ENCODE measurements at regions not wholly inside any gene's neighbourhood (a gene's known extent, or its start where the extent isn't known, plus 50 kb on each side); places are given as distances from the start of the nearest gene placed in this dataset.

DNA sequence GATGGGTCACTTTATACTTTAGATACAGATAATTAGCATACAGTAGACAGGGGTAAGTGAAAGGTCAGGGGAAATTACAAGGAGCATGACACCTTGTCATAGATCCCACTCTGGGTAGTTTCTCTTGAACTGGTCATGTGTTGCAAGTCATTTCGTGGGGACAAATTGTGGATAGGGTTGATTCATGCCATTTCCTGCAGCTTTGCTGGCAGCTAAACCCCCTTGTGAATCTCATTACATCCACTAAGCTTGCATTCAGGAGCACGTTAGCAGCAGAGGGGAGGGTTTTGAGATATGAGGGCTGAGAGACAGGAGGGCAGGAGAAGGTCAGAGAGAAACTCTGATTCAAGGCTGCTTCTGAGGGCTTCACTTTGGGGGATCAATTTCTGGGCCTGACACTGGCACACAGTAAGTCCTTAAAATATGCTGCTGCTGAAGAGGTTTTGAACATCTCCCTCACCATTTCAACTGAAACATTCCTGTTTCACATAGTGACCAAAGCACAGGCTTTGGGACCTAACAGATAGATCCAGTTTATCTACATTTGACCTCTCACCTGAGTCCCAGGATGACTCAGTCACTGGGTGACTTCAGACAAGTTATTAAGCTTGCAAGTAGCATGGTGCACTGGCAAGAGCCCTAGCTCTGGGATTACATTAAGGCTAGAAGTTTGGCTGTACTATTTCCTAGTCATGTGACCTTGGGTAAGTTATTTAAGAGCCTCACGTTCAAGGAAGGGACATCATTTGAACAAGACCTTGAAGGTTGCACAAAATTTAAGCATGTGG, 206.0 kb upstream of the USP24 start:
- no peak for DNase-seq

DNA sequence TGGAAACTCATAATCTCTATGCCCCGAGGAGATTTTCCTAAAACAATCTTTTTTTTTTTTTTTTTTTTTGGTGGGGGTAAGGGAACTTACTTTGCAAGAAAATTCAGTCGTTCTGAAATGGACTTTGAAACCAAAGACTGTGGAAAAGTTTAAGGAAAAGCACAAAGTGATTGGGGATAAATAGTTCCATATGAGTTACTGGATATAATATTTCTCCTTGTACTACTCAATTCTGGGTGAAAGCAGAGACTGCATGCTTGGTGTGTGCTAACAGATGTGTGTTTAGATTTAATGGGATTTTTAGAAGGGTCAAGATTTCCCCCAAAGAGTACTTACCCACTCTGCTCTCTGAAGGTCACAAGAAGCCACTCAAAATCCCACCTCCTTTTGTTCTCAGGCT, 204.9 kb upstream of the USP24 start:
- no peak for DNase-seq

DNA sequence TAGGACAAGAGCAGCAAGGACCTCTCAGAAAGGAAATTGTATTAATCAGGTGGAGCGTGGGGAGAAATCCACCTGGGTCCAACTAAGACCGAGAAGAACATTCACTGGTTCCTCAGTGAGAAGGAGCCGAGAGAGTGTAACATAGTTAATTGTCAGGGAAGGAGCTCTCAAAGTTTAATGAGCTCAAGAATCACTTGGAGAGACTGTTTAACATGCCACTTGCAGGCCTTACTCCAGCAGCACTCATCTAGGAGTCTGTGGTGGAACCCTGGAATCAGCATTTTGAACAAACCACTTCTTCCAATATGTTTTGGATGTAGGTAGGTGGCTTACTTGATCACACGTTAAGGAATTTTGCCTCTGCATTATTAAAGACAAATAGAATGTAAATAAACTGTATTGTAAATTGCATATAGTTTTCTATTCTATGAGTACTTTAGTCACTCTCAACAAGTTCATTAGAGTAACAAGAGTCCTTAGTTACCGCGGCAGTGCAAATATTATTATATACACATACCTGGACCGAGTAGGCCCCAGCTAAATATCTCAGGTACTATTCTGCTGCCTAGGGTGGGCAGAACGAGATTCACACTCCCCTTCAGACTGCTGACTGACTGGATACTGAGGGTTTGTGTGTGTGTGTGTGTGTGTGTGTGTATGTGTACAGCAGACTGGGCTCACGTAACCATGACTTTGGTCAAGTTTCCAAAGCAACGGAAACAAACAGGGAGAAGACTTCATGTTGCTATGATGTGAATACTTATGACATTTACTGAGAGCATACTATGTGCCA, 203.2 kb upstream of the USP24 start:
- no peak for DNase-seq

DNA sequence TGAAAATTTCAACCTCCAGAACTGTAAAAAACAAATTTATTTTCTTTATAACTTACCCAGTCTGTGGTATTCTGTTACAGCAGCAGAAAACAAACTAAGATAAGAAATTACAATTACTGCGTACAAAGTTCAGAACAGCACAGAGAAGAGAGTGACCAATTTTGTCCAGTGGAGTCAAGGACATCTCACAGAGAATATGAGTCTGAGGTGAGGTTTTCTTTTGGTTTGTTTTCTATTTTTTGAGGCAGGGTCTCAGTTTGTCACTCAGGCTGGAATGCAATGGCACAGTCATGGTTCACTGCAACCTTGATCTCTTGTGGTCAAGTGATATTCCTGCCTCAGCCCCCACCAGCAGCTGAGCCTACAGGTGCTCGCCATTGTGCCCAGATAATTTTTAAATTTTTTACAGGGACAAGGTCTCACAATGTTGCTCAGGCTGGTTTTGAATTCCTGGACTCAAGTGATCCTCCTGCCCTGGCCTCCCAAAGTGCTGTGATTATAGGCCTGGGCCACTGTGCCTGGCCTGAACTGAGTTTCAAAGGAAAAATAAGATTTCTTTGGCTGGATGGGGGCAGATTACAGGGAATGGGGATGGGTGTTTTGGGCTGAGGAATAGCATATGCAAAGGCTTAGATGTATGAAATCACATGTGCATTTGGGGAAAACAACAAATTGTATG, 201.1 kb upstream of the USP24 start:
- no peak for DNase-seq

DNA sequence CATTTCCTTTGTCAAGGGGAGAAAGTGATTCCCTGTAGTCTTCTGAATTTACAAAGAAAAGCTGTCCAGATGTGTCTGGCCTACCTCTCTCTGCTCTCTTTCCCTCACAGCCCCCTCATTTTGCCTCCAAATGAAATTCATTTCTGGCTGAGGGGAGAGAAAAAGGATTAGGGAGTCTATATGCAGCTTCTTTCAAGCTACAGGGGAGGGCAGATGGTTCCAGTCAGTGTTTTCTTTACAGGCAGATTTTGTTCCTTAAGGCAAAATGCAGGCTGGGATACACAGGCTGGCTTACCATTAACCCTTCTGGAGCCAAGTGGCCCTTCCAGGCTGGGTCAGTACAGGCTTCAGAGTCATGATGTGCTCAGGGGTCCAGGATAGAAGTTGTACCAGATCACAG, 198.1 kb upstream of the USP24 start:
- DNase-seq: no peak

DNA sequence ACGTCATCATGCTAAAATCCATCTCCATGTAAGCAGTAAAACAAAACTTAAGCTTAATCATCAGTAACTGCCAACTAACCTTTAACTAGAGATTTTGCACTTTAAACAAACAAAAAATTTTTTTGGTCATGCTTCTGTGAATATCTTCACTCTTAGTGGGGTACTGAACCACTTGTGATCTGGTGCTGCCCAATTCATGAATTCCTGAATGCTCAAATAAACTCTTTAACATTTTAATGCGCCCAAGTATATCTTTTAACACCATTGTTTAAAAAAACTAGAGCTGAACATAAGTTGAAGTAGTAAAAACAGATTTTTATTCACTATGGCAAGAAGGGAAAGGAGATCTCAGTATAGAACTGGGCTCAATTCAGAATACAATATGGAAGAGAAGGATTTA, 196.9 kb upstream of the USP24 start:
- DNase-seq: no peak

DNA sequence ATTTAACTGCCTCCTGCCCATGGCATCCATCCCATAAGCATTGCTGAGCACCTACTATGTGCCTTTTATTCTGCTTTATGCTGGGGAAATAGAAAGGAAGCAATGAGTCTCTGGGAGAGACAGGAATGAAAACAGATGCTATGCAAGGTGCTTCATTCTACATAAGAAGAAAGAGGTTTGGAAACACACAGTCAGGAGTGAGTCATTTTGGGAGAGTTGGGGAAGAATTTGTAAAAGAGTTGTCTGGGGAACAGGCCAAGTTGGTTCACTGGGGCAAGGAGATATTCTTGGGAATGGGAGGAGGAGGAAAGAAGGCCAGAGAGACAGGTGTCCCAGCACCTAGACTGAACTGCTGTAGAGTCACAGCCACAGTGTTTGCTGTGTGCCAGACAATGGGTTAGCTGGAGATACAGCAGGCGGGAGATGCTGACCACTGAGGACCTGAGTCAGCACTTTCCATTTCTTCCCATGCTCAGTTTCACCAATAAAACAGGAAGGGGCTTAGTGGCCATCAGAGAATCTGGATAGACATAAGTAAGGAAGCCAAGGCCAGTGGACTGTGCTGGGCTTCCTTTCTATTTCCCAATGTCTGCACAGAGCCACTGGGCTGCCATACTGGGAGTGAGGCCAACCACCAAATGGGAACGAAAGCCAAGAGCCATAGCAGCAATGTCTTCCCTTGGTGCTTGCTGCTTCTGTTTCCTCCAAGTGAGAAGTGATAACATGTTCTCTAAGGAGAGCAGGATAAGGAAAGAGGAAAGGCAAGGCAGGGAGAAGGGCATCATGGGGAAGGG, 187.7 kb upstream of the USP24 start:
- no peak for DNase-seq

DNA sequence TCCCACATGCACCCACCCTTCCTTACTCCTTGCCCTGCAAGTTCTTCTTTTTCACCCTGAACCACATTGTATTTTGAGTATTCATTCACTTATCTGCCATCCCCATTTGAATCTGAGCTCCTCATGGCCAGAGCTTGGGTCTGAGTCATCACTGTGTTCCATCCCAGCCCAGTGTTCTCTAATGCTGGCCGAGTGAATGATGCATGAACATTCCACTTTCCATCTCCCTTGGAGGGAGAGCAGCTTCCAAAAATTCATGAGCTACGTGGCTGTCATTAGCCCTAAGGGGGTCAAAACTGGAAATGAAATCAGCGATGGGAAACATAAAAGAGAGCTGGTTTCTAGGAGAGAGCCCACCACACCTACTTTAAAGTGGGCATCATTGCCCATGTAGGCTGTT, 187.0 kb upstream of the USP24 start:
- no peak for DNase-seq

DNA sequence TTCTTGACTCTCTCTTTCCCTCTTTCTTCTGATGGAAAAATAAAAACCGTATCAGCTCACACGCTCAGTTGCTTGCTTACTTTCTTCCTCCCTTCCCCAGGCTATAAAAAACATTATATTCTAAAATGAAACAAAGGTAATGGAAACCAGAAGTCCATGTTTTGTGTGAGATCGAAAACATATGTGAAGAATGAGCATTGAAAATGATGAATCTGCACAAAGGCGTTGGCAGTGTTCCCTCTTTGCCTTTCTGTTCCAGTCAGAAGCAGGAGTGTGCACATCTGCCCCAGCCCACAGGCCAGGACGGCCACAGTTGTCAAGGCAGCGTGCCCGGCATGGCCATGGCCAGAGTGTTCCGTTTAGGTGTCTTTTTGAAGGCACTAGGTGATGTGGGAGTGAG, 185.3 kb upstream of the USP24 start:
- DNase-seq: no peak

DNA sequence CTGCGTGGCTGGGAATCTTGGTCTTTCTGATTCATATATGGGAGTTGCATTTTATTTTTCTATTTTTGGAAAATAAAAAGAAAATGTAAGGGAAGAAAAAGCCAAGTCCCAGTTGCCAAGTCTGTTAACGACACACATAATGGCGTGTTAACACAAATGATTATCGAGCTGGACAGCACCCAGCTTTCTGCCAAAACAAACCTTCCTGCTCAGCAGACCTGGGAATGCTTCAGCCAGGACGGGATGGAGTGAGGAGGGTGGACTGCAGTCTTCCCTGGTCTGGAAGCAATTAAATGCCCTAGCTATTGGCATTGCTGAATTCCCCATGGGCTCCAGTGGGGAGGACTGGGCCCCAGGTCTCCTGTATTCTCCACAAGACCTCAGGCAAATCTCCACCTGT, 184.2 kb upstream of the USP24 start:
- no peak for DNase-seq

DNA sequence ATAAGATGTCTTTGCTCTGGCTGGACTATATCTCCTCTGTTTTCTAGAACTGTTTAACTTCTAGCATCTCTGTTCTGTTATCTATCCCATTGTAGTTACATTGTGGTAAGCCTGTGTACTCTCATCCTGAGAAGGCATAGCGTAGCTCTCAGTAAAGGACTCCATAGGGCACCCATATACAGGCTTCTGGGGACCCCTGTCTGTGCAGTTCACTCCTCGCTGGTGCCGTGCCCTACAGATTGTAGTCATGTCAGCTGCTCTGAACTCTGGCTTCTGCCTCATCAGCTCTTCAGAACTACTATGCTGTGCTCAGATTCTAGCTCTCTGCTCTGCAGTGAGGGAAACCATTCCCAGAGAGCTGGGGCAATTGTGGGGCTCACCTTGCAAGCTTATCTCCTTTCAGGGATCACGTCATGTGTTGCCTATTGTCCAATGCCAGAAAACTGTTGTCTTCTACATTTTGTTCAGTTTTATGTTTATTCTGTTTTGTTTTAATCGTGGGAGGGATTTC, 181.3 kb upstream of the USP24 start:
- no peak for DNase-seq

DNA sequence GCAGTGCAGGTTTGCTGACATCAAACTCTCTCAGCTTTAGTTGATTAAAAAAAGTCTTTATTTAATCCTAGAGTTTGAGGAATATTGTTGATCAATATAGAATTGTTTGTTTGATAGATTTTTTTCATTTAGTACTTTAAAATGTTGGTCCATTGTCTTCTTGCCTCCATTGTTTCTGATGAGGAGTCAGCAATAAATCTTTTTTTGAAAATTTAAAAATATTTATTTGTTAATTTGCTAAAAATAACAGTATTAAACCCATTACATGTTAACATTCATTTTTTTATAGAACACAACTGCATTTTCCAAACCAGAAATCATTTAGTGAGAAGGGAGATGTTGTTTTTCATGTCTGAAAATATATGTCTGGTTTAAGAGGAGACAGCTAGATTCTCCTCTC, 173.8 kb upstream of the USP24 start:
- no peak for DNase-seq

DNA sequence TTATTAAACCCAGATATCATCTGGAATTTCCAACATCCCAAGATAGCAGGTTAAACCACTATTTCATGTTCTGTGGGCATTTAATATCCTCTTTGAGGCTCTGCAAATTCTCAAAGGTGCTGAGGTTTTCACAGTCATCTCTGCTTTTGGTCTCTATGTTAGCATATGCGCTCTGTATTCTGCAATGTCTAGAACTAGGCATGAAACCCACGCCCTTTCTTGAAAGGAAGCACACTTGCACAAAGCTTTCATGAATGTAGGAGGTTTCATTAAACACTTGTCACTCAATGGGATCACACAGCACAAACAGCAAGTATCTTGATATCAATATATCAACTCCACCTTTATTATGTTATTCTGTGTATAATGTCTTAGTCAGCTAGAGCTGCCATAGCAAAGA, 172.0 kb upstream of the USP24 start:
- DNase-seq: no peak

DNA sequence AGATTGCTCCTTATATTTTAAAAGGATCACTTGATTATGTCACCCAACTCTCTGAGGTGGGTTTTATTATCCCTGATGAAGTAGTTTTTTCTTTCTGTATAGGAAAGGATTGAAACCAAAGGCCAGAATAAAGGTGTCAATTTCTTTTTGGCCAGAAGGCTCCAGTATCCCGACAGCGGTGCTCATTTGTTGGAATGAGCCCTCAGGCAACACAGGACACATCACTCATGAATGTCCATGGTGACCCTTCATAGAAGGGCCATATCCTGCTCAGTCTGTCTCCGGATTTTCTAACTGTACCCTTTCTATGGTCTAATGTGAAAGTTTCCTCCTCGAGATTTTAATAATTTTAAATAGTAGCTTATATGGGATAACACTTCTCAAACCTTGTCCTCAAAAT, 171.3 kb upstream of the USP24 start:
- no peak for DNase-seq

DNA sequence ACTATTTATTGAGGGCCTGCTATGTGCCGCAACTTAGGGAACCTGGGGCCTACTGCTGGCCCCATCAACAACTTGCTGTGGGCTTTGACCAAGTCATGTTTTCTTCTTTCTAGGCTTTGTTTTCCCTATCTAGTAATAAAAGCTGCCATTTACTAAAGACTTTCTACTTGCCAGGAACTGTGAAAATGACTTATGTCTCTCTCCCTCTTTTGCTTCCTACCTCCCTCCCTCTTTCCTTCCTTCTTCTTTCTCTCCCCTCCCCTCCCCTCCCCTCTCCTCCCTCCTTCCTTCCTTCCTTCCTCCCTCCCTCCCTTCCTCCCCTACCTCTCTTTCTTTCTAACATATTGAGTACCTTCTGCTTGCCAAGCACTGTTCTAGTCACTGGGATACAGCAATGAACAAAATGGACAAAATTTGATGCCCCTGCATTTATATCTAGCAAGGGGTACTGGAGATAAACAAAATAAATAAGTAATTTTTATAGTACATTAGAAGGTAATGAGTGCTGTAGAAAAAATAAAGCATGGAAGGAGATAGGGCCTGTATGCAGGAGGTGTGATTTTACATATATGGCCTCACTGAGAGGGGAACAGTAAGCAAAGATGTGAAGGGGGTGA, 170.3 kb upstream of the USP24 start:
- DNase-seq: no peak

DNA sequence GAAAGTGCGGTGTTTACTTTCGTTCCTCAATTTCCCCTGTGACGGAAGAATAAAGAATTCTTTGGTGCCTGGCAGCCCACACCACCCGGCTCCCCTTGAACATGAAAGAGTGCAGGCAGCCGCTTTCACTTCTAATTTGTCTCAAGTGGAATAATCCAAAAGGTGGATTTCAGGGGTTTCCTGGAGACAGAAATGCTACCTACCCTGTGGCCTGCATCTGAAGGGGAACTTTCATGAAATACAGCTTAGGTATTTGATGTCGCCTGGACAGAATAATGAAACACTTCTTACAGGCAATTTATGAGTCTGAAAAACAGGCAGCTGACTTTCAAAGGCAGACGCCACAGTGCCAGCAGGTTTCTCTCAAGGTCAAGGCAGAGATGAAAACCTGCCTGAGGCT, 169.5 kb upstream of the USP24 start:
- no peak for DNase-seq

DNA sequence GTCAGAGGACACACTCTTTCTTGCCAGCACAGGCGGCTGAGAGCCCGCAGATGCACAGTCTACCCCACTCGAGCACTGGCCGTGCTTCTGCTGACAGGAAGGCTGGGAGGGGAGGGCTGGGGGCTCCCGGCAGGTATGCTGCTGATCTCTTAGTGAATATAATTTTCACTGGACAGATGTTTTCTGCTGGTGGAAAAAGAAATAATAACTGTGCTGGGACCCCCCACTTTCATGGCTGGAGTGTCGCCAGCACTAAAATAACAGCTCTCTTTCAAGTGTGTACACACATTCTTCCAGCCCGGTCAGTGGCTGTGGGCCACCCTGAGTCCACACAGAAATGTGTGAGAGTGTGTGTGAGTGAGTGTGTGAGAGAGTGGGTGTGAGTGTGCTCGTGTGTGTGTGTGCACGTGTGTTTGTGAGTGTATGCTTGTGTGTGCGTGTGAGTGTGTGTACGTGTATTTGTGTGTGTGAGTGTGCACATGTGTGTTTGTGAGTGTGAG, 167.7 kb upstream of the USP24 start:
- no peak for DNase-seq

DNA sequence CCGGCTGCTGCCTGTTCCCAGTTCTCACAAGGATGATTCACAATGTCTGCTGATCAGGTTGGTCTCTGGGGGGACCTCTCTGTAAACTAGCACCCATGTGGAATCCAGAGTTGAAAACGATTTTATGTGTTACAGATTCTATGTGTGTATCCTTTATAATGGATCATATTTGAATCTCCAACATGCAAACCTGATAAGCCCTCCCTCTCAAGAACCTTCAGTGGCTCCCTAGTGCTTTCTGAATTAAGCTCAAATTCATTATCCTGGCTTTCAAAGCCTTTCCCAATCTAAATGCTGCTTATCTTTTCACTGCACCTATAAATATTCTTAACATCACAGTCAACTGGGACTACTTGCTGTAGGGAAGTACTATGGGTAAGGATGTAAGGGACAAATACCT, 166.8 kb upstream of the USP24 start:
- no peak for DNase-seq

DNA sequence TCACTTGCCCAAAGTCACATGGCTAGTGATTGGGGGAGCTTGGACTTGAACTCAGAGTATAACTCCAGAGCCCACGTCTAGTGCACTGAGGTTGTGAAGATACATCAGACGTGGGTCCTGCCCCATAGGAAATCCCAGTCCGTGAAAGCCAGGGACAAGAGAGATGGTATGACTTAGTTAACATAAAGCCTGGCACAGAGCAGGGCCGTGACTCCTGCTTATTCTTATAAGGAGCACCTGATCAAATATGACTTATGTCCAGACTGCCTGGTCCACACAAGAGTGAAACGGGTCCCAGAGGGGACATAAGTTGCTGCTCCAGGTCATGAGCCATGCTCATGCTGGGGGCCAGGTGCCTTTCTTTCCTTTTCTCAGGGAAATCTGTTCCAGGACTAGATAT, 166.3 kb upstream of the USP24 start:
- no peak for DNase-seq

DNA sequence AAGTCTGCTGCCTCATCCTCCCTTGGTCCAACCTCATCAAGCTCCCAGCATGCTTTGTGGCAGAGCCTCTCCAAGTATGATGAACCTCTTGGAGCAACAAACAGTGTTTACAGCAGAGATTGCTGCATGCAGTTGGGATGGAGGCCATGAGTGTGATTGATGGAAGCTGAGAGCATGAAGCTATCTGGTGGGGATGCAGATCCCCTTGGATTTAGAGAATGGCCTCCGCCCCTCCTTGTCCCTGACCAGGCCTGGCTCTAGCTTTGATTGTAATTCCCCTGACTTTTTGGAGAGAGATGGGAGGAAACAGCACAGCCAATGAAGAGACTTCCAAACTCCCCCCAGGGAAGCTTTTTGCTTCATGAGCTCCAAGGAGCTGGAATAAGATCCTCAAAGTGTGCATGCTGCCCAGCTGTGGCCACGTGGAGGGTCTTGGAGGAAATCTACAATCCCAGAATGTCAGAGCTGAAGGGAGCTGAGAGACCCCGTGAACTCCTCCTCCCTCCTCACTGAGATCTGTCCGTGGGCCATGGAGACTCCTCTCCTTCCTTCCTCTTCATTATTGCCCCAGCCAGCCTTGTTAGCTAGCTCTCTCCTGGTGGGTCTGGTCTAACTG, 165.3 kb upstream of the USP24 start:
- DNase-seq: no peak

DNA sequence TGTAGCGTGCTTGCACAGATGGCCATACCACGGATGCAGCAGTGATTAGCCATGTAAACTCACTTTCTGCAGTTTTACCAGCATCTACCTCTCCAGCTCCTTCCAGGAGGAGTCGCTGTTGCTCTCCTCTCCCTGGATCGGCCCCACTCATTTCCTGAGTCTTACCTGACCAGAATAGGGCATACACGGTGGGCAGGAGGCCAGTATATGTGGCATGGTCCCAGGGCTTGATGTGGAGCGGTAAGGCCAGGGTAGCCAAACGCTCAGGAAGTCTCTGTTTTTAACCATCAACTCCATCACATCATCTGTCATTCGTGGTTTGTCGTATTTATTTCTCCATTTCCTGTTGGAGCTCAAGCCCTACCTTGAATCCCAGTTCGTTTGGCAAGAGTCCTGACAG, 163.4 kb upstream of the USP24 start:
- DNase-seq: no peak

DNA sequence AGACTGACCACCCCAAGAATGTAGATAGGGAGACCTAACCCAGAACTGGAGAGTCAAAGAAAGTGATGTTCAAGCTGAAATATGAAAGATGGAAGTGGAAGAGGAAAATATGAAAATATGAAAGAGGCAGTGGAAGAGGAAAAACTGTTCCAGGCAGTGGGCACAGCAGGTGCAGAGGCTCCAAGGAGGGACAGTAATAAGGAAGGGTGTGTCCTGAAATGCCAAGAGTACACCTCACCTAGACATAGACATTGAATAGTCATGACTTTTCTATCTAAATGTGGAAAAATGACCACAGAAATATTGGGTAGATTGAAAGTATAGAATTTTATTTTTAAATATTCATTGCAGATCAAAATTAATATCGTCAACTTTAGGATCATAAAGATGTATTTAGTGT, 161.7 kb upstream of the USP24 start:
- no peak for DNase-seq

Data from SHP77 treated with DMSO at 0.1 percent for 48 hours (cell line).